NCI-H460 (cell line): ENCODE measurements at regions not wholly inside any gene's neighbourhood (a gene's known extent, or its start where the extent isn't known, plus 50 kb on each side); places are given as distances from the start of the nearest gene placed in this dataset.
A peak's percentile ranks its signal among the peaks of the same experiment; 100 is the strongest.
"Not testable (repeated sequence)": the region's sequence is repeated elsewhere in the genome, so short reads cannot be mapped to it uniquely, and the experiment has no call there.

Experiments used
- DNase-seq: peaks from one replicate; pipeline ENCODE4 v3.0.0-alpha.2; 2016; ENCODE audit warnings: low read depth; ENCODE audit errors: extremely low read depth

GRCh38 chr3:38966811-38967692 lies 84.7 kb downstream of the SCN11A start:
- DNase-seq = no peak

DNA sequence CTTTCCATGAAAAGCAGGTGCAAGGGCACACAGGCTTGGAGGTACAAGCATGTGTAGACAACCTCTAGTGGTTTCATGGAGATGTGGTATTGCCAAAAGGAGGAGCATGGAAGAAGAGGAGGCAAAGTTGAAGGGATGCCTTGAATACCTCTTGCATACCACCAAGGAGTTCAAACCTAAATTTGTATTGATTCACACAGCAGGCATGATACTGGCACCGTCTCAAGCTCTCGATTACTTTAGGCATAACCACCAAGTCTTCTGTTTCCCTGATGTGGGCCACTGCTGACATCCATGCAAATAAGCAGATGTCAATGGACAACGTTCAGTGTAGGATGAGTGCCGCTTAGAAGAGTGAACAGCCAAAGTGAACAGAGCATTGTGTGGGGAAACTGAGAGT lies 87.1 kb downstream of the SCN11A start:
- DNase-seq = no peak

- no peak for DNase-seq
These were observed 87.5 kb downstream of the SCN11A start for GRCh38 chr3:38964204-38964603.

DNA sequence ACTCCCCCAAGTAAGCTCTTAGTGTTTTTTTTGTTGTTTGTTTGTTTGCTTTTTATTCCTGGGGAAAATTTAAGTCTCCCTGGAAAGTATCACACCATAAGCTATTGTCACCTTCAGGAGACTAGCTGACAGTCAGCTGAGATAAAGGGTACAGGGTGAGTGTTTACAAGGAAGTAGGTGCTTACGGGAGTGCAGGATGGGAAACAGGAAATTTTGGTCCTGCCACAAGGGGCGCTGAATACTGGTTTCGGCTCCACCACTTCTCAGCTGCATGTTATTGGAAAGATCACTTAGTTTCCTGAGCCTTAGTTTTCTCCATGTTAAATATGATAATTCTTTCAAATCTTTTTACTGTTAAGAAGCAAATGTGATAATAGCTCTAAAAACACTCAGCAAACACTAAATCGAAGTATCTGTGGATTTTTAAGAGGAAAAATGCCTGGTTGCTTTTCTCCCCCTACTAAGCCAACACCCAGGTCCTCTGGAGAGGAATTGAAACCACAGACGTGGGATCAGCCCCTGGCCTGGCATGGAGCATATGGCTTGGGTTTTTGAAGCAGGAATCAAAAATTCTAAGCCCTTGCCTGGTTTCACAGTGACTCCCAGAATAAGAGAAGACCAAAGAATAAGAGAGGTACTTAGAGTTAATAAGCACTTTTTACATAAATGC lies 90.7 kb downstream of the SCN11A start:
- peak; percentile 22 for DNase-seq

GRCh38 chr3:38960042-38960622 lies 91.6 kb downstream of the SCN11A start:
- no peak for DNase-seq

- DNase-seq = no peak
These were observed 93.6 kb downstream of the SCN11A start for GRCh38 chr3:38958026-38958720.

DNA sequence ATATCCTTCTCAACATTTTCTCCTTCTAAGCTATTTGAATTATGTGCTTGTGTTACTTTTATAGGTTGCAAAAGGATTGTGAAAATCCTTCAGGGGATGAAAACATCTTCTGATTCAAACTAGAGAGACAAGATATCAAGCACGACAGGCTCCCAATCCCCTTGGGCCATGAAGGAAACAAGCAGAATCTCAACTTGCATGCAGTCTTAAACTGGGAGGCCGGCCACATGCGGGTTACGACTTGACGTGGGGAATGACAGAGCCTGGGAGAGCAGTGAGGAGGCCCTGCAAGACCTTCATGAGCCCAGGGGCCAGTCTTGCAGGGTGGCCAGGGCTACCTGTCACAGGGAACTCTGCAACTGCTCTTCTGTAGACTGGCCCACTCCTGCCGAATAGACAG lies 94.4 kb downstream of the SCN11A start:
- DNase-seq = no peak

- no peak for DNase-seq
These were observed 99.0 kb downstream of the SCN11A start for GRCh38 chr3:38952721-38953120.

DNA sequence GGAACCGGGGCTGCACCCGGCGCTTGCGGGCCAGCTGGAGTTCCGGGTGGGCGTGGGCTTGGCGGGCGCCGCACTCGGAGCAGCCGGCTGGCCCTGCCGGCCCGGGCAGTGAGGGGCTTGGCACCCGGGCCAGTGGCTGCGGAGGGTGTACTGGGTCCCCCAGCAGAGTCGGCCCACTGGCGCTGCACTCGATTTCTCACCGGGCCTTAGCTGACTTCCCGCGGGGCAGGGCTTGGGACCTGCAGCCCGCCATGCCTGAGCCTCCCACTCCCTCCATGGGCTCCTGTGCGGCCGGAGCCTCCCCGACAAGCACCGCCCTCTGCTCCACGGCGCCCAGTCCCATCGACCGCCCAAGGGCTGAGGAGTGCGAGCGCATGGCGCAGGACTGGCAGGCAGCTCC lies 100.6 kb downstream of the SCN11A start:
- DNase-seq = not testable (repeated sequence)

- DNase-seq = no peak
These were observed 101.2 kb downstream of the SCN11A start for GRCh38 chr3:38950581-38950980.

DNA sequence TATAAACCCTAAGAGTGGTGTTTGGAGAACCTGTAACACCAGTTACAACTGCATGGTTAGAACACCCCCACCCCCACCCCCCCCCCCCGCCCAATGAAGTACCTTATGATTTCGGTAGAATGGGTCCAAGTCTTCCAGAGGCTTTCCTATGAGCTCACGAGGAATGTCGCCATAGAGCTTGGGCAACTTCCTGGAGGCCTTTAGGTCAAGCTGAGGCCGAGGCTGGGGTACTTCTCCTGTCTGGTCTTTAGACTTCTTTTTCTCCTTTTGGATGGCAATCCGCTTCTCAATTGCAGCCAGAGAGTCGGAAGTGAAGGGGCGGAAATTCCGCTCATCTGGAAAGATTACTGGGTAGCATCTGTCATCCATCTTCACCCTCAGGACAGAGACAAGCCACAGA lies 101.8 kb downstream of the SCN11A start:
- DNase-seq = no peak

DNA sequence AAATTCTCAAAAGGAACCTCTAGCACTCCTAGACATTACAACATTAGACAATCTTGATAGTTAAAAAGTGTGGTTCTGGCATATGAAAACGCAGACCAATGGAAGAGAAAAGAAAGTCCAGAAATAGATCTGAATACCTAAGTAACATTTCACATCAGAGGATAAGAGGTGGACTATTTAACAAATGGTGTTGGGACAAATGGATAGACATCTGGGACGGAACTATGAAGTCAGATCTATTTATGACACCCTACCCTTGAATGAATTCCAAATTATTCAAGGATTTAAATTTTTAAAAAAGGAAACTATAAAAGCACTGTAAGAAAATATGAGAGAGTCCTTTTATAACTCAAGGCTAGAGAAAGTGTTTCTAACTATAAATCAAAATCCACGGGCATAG lies 111.3 kb downstream of the SCN11A start:
- DNase-seq = no peak

- no peak for DNase-seq
These were observed 109.3 kb upstream of the SCN10A start for GRCh38 chr3:38925351-38925750.

GRCh38 chr3:38916706-38917105 lies 100.7 kb upstream of the SCN10A start:
- no peak for DNase-seq

DNA sequence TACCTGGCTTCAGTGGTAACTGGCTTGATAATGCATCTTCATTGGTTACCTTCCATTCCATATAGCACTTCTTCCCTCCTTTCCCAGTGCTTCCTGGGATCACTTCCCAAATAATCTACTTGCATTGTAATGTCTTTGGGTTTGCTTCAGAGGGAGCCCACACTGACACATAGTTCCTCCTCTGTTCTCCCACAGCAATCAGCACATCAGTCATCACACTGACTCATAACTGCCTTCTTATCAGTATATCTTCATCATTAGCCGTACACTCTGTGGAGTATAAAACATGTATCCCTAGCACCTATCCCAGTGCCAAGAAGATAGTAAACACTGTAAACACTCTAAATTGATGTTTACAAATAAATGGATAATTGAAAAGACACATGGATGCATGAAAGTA lies 91.4 kb upstream of the SCN10A start:
- no peak for DNase-seq

DNA sequence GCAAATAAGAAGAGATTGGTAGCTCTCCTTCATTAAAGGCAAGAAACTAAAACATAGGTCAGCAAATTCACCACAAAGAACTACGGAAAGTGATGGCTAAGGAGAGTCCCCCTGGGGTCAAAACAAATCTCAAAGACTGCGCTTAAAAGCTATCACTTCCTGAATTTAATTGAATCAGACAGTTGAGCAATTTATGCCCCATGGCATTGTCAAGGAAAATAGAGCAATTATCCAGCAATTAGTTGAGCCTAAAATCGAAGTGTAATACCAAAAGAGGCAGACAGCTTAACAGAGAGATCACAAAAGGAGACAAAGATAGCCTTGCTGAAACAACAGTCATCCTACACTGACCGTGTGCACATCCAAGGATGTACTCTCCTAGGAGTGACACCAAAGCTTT lies 74.4 kb upstream of the SCN10A start:
- no peak for DNase-seq

- no peak for DNase-seq
These were observed 62.6 kb upstream of the SCN10A start for GRCh38 chr3:38878646-38879045.
